GM12891 (cell line): ENCODE measurements at regions not wholly inside any gene's neighbourhood (a gene's known extent, or its start where the extent isn't known, plus 50 kb on each side); places are given as distances from the start of the nearest gene placed in this dataset.
"Not testable (repeated sequence)": the region's sequence is repeated elsewhere in the genome, so short reads cannot be mapped to it uniquely, and the experiment has no call there.

Source experiments
- DNase-seq: peaks from one replicate; pipeline ENCODE4 v3.0.0; 2011; ENCODE audit warnings: low spot score; ENCODE audit not compliant: insufficient read length
- FAIRE-seq: peaks from 2 replicates; lab custom pipeline; 2011; peaks lifted over from hg19 to GRCh38; lab: Jason Lieb, UNC
- PAX5 ChIP-seq: IDR thresholded peaks from 2 replicates; pipeline ENCODE4 v1.6.1; 2011; ENCODE audit warnings: low read length, moderate library complexity, mild to moderate bottlenecking; ENCODE audit not compliant: insufficient read depth, severe bottlenecking
- POLR2A ChIP-seq: IDR thresholded peaks from 2 replicates; pipeline ENCODE4 v1.6.1; 2011; ENCODE audit warnings: low read depth, low read length, control low read depth
- POLR2AphosphoS5 ChIP-seq: IDR thresholded peaks from 2 replicates; pipeline ENCODE4 v1.6.1; 2011; ENCODE audit warnings: low read depth, low read length, control low read depth
- POU2F2 ChIP-seq: IDR thresholded peaks from 2 replicates; pipeline ENCODE4 v1.6.1; 2011; ENCODE audit warnings: low read depth, mild to moderate bottlenecking, control low read depth, low read length, moderate library complexity
- SPI1 ChIP-seq: IDR thresholded peaks from 2 replicates; pipeline ENCODE4 v1.6.1; 2011; ENCODE audit warnings: low read depth, low read length, control low read depth
- TAF1 ChIP-seq: IDR thresholded peaks from 2 replicates; pipeline ENCODE4 v1.6.1; 2011; ENCODE audit warnings: low read depth, low read length, control low read depth

GRCh38 chr6:156434049-156434794 is 343.0 kb upstream of the ARID1B start:
- FAIRE-seq (no peak), DNase-seq (no peak)
- no peak for TF ChIP-seq TAF1
- TF ChIP-seq POLR2A: no peak
- TF ChIP-seq POU2F2: no peak
- no peak for TF ChIP-seq POLR2AphosphoS5
- no peak for TF ChIP-seq SPI1

GRCh38 chr6:156432543-156432942 is 344.6 kb upstream of the ARID1B start:
- FAIRE-seq: no peak
- TF ChIP-seq POLR2AphosphoS5: no peak
- TF ChIP-seq POU2F2: no peak
- TF ChIP-seq TAF1: no peak
- TF ChIP-seq POLR2A: no peak
- TF ChIP-seq PAX5: no peak
- no peak for TF ChIP-seq SPI1
- no peak for DNase-seq

GRCh38 chr6:156430386-156430785 is 346.8 kb upstream of the ARID1B start:
- TF ChIP-seq POLR2A (no peak), POU2F2 (no peak), SPI1 (no peak), TAF1 (no peak), PAX5 (no peak), POLR2AphosphoS5 (no peak)
- DNase-seq (no peak), FAIRE-seq (no peak)

GRCh38 chr6:156427345-156427744 is 349.8 kb upstream of the ARID1B start:
- DNase-seq (no peak), FAIRE-seq (no peak)
- TF ChIP-seq PAX5 (no peak), TAF1 (no peak), POU2F2 (no peak)

- DNase-seq (no peak), FAIRE-seq (no peak)
- TF ChIP-seq POLR2A (no peak), PAX5 (no peak), TAF1 (no peak), POU2F2 (no peak), SPI1 (no peak), POLR2AphosphoS5 (no peak)
Observed at GRCh38 chr6:156425359-156426020, 351.7 kb upstream of the ARID1B start.

- FAIRE-seq: no peak
- no peak for DNase-seq
- TF ChIP-seq POU2F2 (no peak), POLR2AphosphoS5 (no peak), SPI1 (no peak), PAX5 (no peak), POLR2A (no peak), TAF1 (no peak)
Observed at GRCh38 chr6:156423829-156424228, 353.3 kb upstream of the ARID1B start.

- FAIRE-seq (no peak), DNase-seq (no peak)
- TF ChIP-seq POLR2AphosphoS5 (no peak), POU2F2 (no peak), PAX5 (no peak), SPI1 (no peak), POLR2A (no peak), TAF1 (no peak)
Observed at GRCh38 chr6:156423075-156423474, 354.1 kb upstream of the ARID1B start.

- FAIRE-seq: no peak
- no peak for DNase-seq
- TF ChIP-seq POLR2A (no peak), PAX5 (no peak), POU2F2 (no peak), POLR2AphosphoS5 (no peak), TAF1 (no peak), SPI1 (no peak)
Observed at GRCh38 chr6:156421933-156422332, 355.2 kb upstream of the ARID1B start.

GRCh38 chr6:156421301-156421700 is 355.9 kb upstream of the ARID1B start:
- FAIRE-seq, DNase-seq: not testable (repeated sequence)
